Activated CD4-positive, alpha-beta T cell treated with anti-CD3 and anti-CD28 coated beads, Interleukin-2, Interleukin-6, amounts not matched to agents 100 ng/mL and 50 ng/mL, durations not matched to agents 16 hours and 8 hours (primary cell): ENCODE measurements at regions not wholly inside any gene's neighbourhood (a gene's known extent, or its start where the extent isn't known, plus 50 kb on each side); places are given as distances from the start of the nearest gene placed in this dataset.

ENCODE experiments used
- DNase-seq: peaks from one replicate; pipeline ENCODE4 v3.0.0-alpha.2; 2020

DNA sequence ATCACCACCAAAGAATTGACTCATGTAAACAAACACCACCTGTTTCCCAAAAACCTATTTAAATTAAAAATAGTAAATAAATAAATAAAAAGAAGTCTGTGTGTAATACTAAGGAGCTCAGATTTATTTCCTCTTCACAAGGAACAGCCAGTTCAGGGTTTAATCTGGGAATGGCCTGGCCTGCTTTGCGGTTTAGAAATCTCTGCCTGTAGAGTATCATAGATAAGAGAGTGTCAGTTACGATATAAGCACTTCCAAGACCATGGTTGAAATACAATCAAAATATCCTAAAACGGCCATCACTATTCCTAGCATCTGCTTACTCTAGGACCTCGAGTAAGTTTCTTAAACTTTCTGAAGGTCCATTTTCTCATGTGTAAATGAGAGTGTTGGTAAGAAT, 274.4 kb downstream of the PLPP3 start:
- DNase-seq = no peak

- no peak for DNase-seq
These were observed 275.6 kb downstream of the PLPP3 start for GRCh38 chr1:56303805-56304204.

DNA sequence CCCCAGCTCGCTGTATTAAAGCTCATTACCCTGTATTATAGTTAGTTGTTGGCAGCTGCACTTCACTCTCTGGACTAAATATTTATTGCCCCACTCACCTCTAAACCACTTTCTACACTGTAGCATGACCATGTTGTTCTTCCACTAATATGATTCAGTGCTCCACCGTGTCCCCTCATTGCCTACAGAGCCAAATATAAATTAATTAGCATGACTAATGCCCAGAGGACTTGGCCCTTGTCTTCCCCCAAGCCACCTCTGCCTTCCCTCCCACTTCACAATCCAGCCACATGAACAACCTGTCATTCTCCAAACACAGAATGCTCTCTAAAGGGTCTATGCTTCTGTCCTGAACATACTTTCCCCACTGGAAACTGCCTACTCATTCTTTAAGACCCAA, 276.5 kb downstream of the PLPP3 start:
- DNase-seq = no peak

GRCh38 chr1:56301791-56302190, 277.6 kb downstream of the PLPP3 start:
- DNase-seq = no peak

- DNase-seq = no peak
These were observed 278.5 kb downstream of the PLPP3 start for GRCh38 chr1:56300836-56301235.

GRCh38 chr1:56298866-56299265, 280.5 kb downstream of the PLPP3 start:
- DNase-seq = no peak

- DNase-seq = no peak
These were observed 281.5 kb downstream of the PLPP3 start for GRCh38 chr1:56297904-56298303.

DNA sequence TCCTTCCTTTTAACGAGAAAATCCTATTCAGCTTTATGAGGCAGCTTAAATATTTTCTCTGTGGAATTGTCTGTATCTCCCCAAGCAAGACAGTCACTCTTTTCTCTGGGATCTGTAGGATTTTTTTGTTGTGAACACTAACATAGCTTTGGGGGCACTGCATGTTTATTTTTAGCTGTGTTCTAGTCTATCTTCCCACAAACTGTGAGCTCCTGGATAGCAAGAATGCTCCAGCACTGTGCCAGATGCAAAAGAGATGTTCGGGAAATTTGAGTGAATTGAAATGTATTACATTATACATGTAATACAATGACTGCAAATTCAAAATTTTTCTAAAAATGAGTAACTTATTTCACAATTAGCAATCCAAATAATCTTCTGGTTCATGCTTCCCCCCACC, 282.2 kb downstream of the PLPP3 start:
- no peak for DNase-seq

DNA sequence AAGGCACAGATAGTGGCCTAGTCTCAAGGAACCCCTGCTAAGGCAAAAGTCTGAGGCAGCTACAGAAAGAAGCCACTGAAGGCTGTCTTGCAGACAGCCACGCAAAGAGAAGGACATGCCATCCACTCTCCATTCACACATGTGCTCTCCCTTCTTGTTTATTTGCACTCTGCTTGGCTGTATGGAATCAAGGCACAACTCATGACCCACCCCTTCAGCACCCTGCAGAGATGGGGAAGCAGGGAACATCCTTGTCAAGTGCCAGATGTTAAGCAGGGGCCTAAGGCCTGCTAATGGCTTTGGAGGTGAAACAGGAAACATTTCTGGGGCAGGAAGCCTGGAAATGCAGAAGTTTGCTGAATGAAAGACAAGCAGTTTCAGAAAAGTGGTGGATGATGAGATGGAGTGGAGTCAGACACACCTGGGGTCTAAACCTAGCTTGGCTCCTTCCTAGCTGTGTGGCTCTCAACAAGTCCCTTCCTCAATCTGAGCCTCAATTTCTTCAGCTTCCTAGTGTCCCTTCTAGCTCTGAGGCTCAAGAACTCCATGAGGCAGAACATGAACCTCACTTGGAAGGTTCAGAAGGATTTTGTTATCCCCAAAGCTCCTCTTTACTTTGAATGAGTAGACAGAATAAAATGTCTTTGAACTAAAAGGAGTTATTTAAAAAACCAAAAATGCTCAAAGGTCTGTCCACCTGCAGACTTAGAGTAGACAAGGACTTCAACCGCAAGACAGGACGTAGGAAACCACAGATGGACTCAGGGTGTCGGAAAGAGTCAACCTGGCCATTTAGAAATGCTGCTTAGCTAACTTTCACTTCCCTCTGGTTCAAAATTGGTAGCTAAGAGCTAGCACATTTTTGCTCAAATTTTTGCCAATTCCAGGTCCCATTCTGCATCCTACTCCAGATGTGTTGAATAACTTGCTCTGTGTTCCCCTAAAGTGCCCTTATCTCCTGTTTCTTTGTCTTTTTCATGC, 283.1 kb downstream of the PLPP3 start:
- DNase-seq = no peak

DNA sequence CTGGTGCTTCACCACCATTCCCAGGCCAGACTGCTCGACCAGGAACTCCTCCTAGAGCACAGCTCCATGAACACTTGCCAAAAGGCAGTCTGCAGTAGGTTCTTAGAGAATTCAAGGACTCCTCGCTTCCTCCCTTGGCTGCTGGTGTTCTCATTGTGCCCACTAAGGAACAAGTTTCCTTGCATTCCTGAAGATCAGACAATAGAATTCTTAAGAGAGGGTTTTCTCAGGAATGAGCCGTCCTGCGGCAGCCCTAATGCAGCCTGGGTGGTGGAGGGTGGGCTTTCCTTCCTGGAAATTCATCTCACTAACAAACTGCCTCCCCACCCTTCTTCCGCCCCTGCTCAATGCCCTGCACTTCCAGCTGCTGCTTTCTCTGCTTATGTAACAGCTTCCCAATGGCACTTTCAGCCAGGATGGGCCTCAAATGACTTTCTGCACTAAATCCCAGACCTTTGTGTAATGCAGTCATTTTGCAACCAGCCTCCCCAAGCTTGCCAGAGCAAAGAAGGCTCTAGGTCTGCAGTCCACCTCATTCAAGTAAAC, 287.9 kb downstream of the PLPP3 start:
- DNase-seq = no peak

DNA sequence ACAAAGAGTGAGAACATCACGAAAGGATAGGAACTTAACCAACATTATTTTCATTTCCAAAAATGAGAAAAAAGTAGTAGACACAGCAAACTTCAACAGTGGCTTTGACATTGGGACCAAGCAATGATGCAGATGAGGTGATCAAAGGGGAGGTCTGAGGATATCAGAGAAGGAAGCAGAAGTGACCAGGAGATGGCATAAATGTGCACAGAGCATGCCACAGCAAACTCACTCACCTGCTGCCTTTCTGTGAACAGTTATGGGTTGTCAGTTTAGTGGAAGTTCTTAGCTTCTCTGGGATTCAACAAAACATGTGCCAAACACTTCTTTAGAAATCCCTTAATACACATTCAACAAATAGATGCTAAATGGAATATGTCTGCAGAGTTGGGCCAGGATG, 290.1 kb downstream of the PLPP3 start:
- DNase-seq = no peak

- DNase-seq = no peak
These were observed 291.6 kb downstream of the PLPP3 start for GRCh38 chr1:56287721-56288120.

GRCh38 chr1:56286956-56287355, 292.4 kb downstream of the PLPP3 start:
- no peak for DNase-seq

DNA sequence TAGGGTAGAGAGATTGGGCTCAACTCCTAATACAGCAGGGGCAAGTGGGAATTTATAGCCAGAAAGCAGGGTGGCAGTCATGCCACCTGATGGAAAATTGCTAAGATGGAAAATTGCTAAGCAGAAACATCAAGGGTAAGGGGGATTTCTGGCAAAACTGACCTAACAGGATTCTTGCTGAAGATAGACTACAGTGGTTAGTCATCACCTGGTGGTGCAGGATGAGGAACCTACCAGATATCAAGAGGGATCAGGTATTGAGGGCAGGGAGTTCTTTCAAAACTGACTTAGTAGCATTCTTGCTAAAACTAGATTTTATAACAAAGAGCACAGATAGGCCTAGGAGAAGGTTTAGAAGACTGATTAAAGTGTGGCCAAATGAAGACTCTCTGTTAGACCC, 292.9 kb downstream of the PLPP3 start:
- DNase-seq = no peak

GRCh38 chr1:56285554-56286402, 293.6 kb downstream of the PLPP3 start:
- no peak for DNase-seq

- no peak for DNase-seq
These were observed 294.4 kb downstream of the PLPP3 start for GRCh38 chr1:56284928-56285327.

DNA sequence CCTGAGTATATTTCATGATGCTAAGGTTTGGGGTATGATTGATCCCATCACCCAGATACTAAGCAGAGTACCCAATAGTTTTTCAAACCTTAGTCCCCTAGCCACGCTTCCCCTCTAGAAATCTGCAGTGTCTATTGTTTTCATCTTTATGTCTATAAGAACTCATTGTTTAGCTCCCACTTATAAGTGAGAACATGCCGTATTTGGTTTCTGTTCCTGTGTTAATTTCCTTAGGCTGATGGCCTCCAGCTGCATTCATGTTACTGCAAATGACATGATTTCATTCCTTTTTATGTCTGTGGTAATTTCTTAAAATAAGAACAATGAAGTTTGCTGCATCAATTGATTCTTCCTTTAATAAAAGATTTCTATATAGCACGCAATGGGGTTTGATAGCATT, 301.3 kb downstream of the PLPP3 start:
- no peak for DNase-seq

GRCh38 chr1:56268519-56269140, 310.7 kb downstream of the PLPP3 start:
- DNase-seq = no peak

GRCh38 chr1:56267611-56268010, 311.8 kb downstream of the PLPP3 start:
- no peak for DNase-seq

- no peak for DNase-seq
These were observed 313.0 kb downstream of the PLPP3 start for GRCh38 chr1:56266359-56266758.

- no peak for DNase-seq
These were observed 314.1 kb downstream of the PLPP3 start for GRCh38 chr1:56265216-56265615.

GRCh38 chr1:56263908-56264307, 315.5 kb downstream of the PLPP3 start:
- DNase-seq = no peak

DNA sequence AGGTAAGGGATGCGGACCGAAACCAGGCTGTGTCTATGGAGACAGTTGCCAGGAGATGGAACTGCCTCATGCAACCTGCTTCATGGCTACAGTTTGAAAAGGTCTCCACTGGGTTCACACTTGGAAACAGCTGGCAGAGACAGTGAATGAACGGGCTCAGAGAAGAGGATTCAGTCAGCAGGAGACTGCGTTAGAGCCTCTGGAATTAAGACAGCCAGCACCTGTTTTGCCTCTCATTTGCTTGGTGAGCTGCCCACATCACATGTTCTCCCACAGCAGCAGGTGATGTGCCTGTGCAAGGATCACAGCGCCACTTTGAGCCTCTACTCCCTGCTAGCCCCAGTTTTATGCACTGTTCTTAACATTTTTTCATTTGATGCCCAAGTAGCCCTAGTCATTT, 321.0 kb downstream of the PLPP3 start:
- DNase-seq = no peak
